ENCODE measurements at regions not wholly inside any gene's neighbourhood (a gene's known extent, or its start where the extent isn't known, plus 50 kb on each side); places are given as distances from the start of the nearest gene placed in this dataset.

GRCh38 chr9:101858026-101858425 is 119.6 kb upstream of the GRIN3A start:
- no peak for TF ChIP-seq CTCF (IDR thresholded peaks at IDR 0.05)
- TF ChIP-seq POLR2A (IDR thresholded peaks at IDR 0.05; ENCODE audit: low read depth): no peak

Measured in esophagus muscularis mucosa (tissue), 3 donors.